SK-N-SH treated with all-trans-retinoic acid at 6 μM for 48 hours (cell line): ENCODE measurements at regions not wholly inside any gene's neighbourhood (a gene's known extent, or its start where the extent isn't known, plus 50 kb on each side); places are given as distances from the start of the nearest gene placed in this dataset.

Source experiments
- ATAC-seq: fragments of 200-7000 bp; cut with Tn5 transposase; 3 replicates; pipeline ENCODE4 v1.9.1; 2020; ENCODE audit warnings: mild to moderate bottlenecking, moderate library complexity
- ARNTL ChIP-seq: fragments of 450-650 bp; formaldehyde crosslinking; IDR thresholded peaks from 2 replicates; pipeline ENCODE4 v1.5.0; 2020; ENCODE audit warnings: low read depth, mild to moderate bottlenecking, moderate library complexity, borderline replicate concordance
- BACH2 ChIP-seq: fragments of 250-450 bp; sonication (Bioruptor Pico); IDR thresholded peaks from 2 replicates; pipeline ENCODE4 v1.9.0; 2021; ENCODE audit warnings: mild to moderate bottlenecking, borderline replicate concordance
- CREB5 ChIP-seq: fragments of 250-450 bp; sonication (Bioruptor Pico); IDR thresholded peaks from 2 replicates; pipeline ENCODE4 v1.5.1; 2020; ENCODE audit warnings: low read depth, mild to moderate bottlenecking, moderate library complexity
- CSDC2 ChIP-seq: fragments of 250-450 bp; sonication (Bioruptor Pico); IDR thresholded peaks from 2 replicates; pipeline ENCODE4 v1.5.0; 2020; ENCODE audit warnings: mild to moderate bottlenecking, moderate library complexity
- CSRNP3 ChIP-seq: fragments of 250-450 bp; sonication (Bioruptor Pico); IDR thresholded peaks from 2 replicates; pipeline ENCODE4 v1.5.1; 2021; ENCODE audit warnings: mild to moderate bottlenecking, moderate library complexity
- ESRRG ChIP-seq: fragments of 250-450 bp; sonication (Bioruptor Pico); IDR thresholded peaks from 2 replicates; pipeline ENCODE4 v1.6.1; 2021; ENCODE audit warnings: mild to moderate bottlenecking
- GLIS3 ChIP-seq: fragments of 250-450 bp; sonication (Bioruptor Pico); IDR thresholded peaks from 2 replicates; pipeline ENCODE4 v1.5.0; 2020; ENCODE audit warnings: mild to moderate bottlenecking, moderate library complexity
- ISL1 ChIP-seq: fragments of 250-450 bp; sonication (Bioruptor Pico); IDR thresholded peaks from 2 replicates; pipeline ENCODE4 v2.1.2; 2022; ENCODE audit warnings: mild to moderate bottlenecking, moderate library complexity
- PATZ1 ChIP-seq: fragments of 250-450 bp; sonication (Bioruptor Pico); IDR thresholded peaks from 2 replicates; pipeline ENCODE4 v1.8.0; 2020; ENCODE audit warnings: mild to moderate bottlenecking, moderate library complexity, borderline replicate concordance
- POU6F1 ChIP-seq: fragments of 250-450 bp; sonication (Bioruptor Pico); IDR thresholded peaks from 2 replicates; pipeline ENCODE4 v1.8.0; 2021; ENCODE audit warnings: low read depth, mild to moderate bottlenecking, moderate library complexity, borderline replicate concordance
- PPARA ChIP-seq: fragments of 250-450 bp; sonication (Bioruptor Pico); IDR thresholded peaks from 2 replicates; pipeline ENCODE4 v1.5.0; 2020; ENCODE audit warnings: mild to moderate bottlenecking, borderline replicate concordance
- RARB ChIP-seq: fragments of 250-450 bp; sonication (Bioruptor Pico); IDR thresholded peaks from 2 replicates; pipeline ENCODE4 v1.8.0; 2021; ENCODE audit warnings: mild to moderate bottlenecking, moderate library complexity
- SNAI2 ChIP-seq: fragments of 250-450 bp; sonication (Bioruptor Pico); IDR thresholded peaks from 2 replicates; pipeline ENCODE4 v1.5.0; 2020; ENCODE audit warnings: mild to moderate bottlenecking, moderate library complexity
- TCF4 ChIP-seq: fragments of 250-450 bp; sonication (Bioruptor Pico); IDR thresholded peaks from 2 replicates; pipeline ENCODE4 v1.8.0; 2021; ENCODE audit warnings: mild to moderate bottlenecking, moderate library complexity, borderline replicate concordance
- TSHZ2 ChIP-seq: fragments of 250-450 bp; sonication (Bioruptor Pico); IDR thresholded peaks from 2 replicates; pipeline ENCODE4 v1.5.0; 2020; ENCODE audit warnings: mild to moderate bottlenecking, moderate library complexity
- ZFP3 ChIP-seq: fragments of 250-450 bp; sonication (Bioruptor Pico); IDR thresholded peaks from 2 replicates; pipeline ENCODE4 v1.5.0; 2020; ENCODE audit warnings: mild to moderate bottlenecking, moderate library complexity
- ZFP30 ChIP-seq: fragments of 450-650 bp; formaldehyde crosslinking; IDR thresholded peaks from 2 replicates; pipeline ENCODE4 v1.5.0; 2022; ENCODE audit warnings: mild to moderate bottlenecking, moderate library complexity
- ZNF70 ChIP-seq: fragments of 450-650 bp; formaldehyde crosslinking; IDR thresholded peaks from 2 replicates; pipeline ENCODE4 v1.5.0; 2020; ENCODE audit warnings: mild to moderate bottlenecking, moderate library complexity
- ZNF8 ChIP-seq: fragments of 450-650 bp; formaldehyde crosslinking; IDR thresholded peaks from 2 replicates; pipeline ENCODE4 v1.5.0; 2020; ENCODE audit warnings: mild to moderate bottlenecking, moderate library complexity

GRCh38 chr5:118044169-118044568 is 944.2 kb downstream of the DTWD2 start:
- TF ChIP-seq ISL1 (CRISPR knock-in tag) (no peak), POU6F1 (CRISPR knock-in tag) (no peak)
- no peak for ATAC-seq

GRCh38 chr5:118043531-118043930 is 944.8 kb downstream of the DTWD2 start:
- no peak for TF ChIP-seq ZNF70 (CRISPR knock-in tag)
- no peak for TF ChIP-seq ISL1 (CRISPR knock-in tag)
- TF ChIP-seq ESRRG (CRISPR knock-in tag), result no peak
- TF ChIP-seq GLIS3 (CRISPR knock-in tag), result no peak
- TF ChIP-seq SNAI2, result no peak
- no peak for TF ChIP-seq ZNF8 (CRISPR knock-in tag)
- ATAC-seq, result no peak

GRCh38 chr5:118042076-118042475 is 946.3 kb downstream of the DTWD2 start:
- no peak for ATAC-seq
- TF ChIP-seq ZFP3 (CRISPR knock-in tag), result no peak
- TF ChIP-seq ZFP30 (CRISPR knock-in tag), result no peak
- TF ChIP-seq PATZ1 (CRISPR knock-in tag), result no peak
- no peak for TF ChIP-seq BACH2 (CRISPR knock-in tag)
- no peak for TF ChIP-seq ESRRG (CRISPR knock-in tag)
- no peak for TF ChIP-seq GLIS3 (CRISPR knock-in tag)
- TF ChIP-seq CREB5 (CRISPR knock-in tag), result no peak
- no peak for TF ChIP-seq ZNF70 (CRISPR knock-in tag)
- TF ChIP-seq PPARA (CRISPR knock-in tag), result no peak
- TF ChIP-seq, all 23 proteins: peak for 0

GRCh38 chr5:118040496-118040895 is 947.9 kb downstream of the DTWD2 start:
- ATAC-seq, result no peak
- TF ChIP-seq ZNF70 (CRISPR knock-in tag) (no peak), PPARA (CRISPR knock-in tag) (no peak), CSDC2 (no peak), ISL1 (CRISPR knock-in tag) (no peak), ARNTL (no peak), TSHZ2 (CRISPR knock-in tag) (no peak), BACH2 (CRISPR knock-in tag) (no peak), ZFP3 (CRISPR knock-in tag) (no peak), ZNF8 (CRISPR knock-in tag) (no peak), ZFP30 (CRISPR knock-in tag) (no peak), CSRNP3 (no peak), CREB5 (CRISPR knock-in tag) (no peak), TCF4 (CRISPR knock-in tag) (no peak), RARB (no peak)
- TF ChIP-seq, all 23 proteins: peak for 0
